ENCODE measurements at regions not wholly inside any gene's neighbourhood (a gene's known extent, or its start where the extent isn't known, plus 50 kb on each side); places are given as distances from the start of the nearest gene placed in this dataset.

GRCh38 chr2:62382122-62382521 lies 123.9 kb downstream of the TMEM17 start:
- Histone ChIP-seq H2BK120ac (ENCODE audit: low read depth, low read length) (no peak overlapping the region), H4K20me1 (ENCODE audit: insufficient read depth, low read length) (no peaks in the 10 kb centered on the region), H3K23ac (ENCODE audit: low read depth, low read length) (no peak overlapping the region), H3K9ac (ENCODE audit: low read depth, low read length) (no peak overlapping the region), H3K79me1 (ENCODE audit: low read depth in 1 of 2, low read length in 2 of 2) (no peaks in the 10 kb centered on the region), H4K8ac (ENCODE audit: low read depth in 2 of 2, low read length in 2 of 2) (no peak overlapping the region), H4K91ac (ENCODE audit: insufficient read depth, low read depth, low read length) (no peak overlapping the region), H2AK9ac (replicated peaks; ENCODE audit: low read depth, low read length, poor library complexity) (no peak overlapping the region), H4K5ac (ENCODE audit: low read depth, low read length) (no peak overlapping the region), H3K36me3 (ENCODE audit: control insufficient read depth, insufficient read depth, low read length) (no peaks in the 10 kb centered on the region), H3K56ac (ENCODE audit: extremely low read depth, insufficient read depth, low read length) (no peak overlapping the region), H2AFZ (replicated peaks; ENCODE audit: low read length, poor library complexity) (no peak overlapping the region), H3K18ac (ENCODE audit: low read depth, low read length) (no peak overlapping the region), H2BK15ac (ENCODE audit: low read depth, low read length) (no peak overlapping the region), H3K4ac (ENCODE audit: low read depth, low read length) (no peak overlapping the region), H3K9me3 (ENCODE audit: control insufficient read depth, insufficient read depth, low read length) (no peaks in the 10 kb centered on the region; the same call in 1 of the 2 replicates), H3K27ac (ENCODE audit: insufficient read depth, low read length) (no peak overlapping the region), H2AK5ac (ENCODE audit: low read depth, low read length) (no peak overlapping the region), H3K14ac (replicated peaks; ENCODE audit: low read depth, low read length) (no peak overlapping the region), H3K4me3 (ENCODE audit: insufficient read depth, low read depth, low read length) (no peak overlapping the region), H2BK20ac (ENCODE audit: low read depth, low read length) (no peak overlapping the region), H3K9me1 (ENCODE audit: insufficient read depth, low read length) (no peaks in the 10 kb centered on the region), H3K27me3 (ENCODE audit: control insufficient read depth, insufficient read depth, low read length) (peaks cover 2% of the 10 kb centered on the region; the same call in 1 of the 2 replicates), H3K4me1 (ENCODE audit: control insufficient read depth, insufficient read depth, low read length) (no peaks in the 10 kb centered on the region), H2BK5ac (ENCODE audit: low read depth, low read length, poor library complexity, severe bottlenecking) (no peak overlapping the region), H3K4me2 (ENCODE audit: low read depth, low read length) (no peak overlapping the region)
- TF ChIP-seq BHLHE40 (IDR thresholded peaks at IDR 0.05; ENCODE audit: low read depth, low read length), result no peak
- TF ChIP-seq MXI1 (IDR thresholded peaks at IDR 0.05; ENCODE audit: borderline replicate concordance, low read depth, low read length), result no peak
- TF ChIP-seq NFE2L2 (IDR thresholded peaks at IDR 0.05; ENCODE audit: low read depth, low read length), result no peak
- TF ChIP-seq MAFK (IDR thresholded peaks at IDR 0.05; ENCODE audit: low read depth, low read length), result no peak
- no peak for TF ChIP-seq FOS (IDR thresholded peaks at IDR 0.05; ENCODE audit: low read depth, low read length)
- WGBS, 2 experiments (ENCODE audit: extremely low coverage in 2 of 2, insufficient read length in 1 of 2), result no CpG with 5 or more reads among the region's 2 CpGs
- BruUV-seq (replicated peaks), result no TSS peak
- CTCF ChIA-PET, result interaction anchor here (0.6 to 0.9 kb wide), 2 partner anchors 461 to 1161 kb away, joined by 3 read pairs; no protein-coding TSS in a partner anchor
- ATAC-seq (ENCODE audit: low read depth), result no peak
- intact Hi-C loops (cut with micrococcal nuclease) (no loop called here), dilution Hi-C loops (cut with HindIII; ENCODE audit: low sequenced_read_pairs, unreplicated experiment) (no loop called here), in situ Hi-C loops (cut with MboI; ENCODE audit: low sequenced_read_pairs) (no loop called here)
- POLR2A ChIA-PET (ENCODE audit: unreplicated experiment), result no interaction called here
- no peak for DNase-seq

All from IMR-90 (cell line).